ENCODE measurements at regions not wholly inside any gene's neighbourhood (a gene's known extent, or its start where the extent isn't known, plus 50 kb on each side); places are given as distances from the start of the nearest gene placed in this dataset.

DNA sequence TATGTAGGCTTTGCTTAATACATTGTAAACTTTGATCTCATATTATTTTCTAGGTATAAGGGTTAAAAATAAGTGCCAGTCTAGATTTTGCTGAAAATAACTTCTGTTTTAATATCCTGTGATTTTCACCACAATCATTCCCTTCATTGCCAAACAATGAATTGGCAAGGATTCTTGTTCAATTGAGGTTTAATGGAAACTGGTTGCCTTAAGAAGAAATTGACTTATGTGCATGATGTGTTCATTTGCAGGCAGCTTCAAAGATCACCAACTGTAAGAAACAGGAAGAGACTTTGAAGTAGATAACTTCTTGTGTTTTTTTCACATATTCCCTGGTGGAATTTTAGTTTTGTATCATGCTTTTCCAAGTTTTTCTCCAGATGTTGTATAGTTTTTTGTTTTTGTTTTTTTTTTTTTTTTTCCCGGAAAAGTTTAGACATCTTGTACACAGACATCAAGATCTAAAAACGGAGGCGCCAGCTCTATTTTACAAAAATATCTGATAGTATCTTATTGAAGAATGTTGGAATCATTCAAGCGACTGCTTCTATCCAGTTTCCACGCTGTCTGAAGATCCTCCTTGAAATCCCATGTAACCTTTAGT is 108.3 kb downstream of the POSTN start:
- Mint-ChIP-seq H3K27ac (no peak overlapping the region), H3K27me3 (no peaks in the 10 kb centered on the region), H3K9me3 (ENCODE audit: low read depth) (no peaks in the 10 kb centered on the region), H3K4me1 (ENCODE audit: low read depth) (peaks cover 4% of the 10 kb centered on the region), H3K4me3 (ENCODE audit: low read depth) (no peak overlapping the region), H3K36me3 (ENCODE audit: insufficient read depth) (no peaks in the 10 kb centered on the region)
- TF ChIP-seq, protein P1, sequence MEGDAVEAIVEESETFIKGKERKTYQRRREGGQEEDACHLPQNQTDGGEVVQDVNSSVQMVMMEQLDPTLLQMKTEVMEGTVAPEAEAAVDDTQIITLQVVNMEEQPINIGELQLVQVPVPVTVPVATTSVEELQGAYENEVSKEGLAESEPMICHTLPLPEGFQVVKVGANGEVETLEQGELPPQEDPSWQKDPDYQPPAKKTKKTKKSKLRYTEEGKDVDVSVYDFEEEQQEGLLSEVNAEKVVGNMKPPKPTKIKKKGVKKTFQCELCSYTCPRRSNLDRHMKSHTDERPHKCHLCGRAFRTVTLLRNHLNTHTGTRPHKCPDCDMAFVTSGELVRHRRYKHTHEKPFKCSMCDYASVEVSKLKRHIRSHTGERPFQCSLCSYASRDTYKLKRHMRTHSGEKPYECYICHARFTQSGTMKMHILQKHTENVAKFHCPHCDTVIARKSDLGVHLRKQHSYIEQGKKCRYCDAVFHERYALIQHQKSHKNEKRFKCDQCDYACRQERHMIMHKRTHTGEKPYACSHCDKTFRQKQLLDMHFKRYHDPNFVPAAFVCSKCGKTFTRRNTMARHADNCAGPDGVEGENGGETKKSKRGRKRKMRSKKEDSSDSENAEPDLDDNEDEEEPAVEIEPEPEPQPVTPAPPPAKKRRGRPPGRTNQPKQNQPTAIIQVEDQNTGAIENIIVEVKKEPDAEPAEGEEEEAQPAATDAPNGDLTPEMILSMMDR (IDR thresholded peaks at IDR 0.05; ENCODE audit: unreplicated experiment): no peak
- DNase-seq (ENCODE audit: low spot score, unreplicated experiment): no peak

DNA sequence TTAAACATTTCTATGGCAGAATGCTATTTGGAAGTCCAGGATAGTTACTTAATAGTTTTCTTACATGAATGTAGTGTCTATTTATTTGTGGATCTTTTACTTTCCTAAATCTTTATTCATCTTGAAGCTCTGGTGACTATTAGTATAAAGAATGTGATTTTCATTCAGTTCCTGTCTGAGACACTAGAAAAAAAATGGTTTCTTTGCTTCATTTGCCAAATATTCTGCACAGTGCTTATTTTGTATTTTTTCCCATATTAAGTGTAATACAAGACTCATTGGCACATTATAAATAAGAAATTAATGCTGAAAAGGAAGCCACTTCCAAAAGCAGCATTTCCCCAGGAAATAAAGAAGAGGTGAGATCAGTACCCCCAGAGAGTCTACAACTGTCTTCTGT is 109.8 kb downstream of the POSTN start:
- H3K4me3 Mint-ChIP-seq (ENCODE audit: low read depth): no peak overlapping the region
- H3K4me1 Mint-ChIP-seq (ENCODE audit: low read depth): peaks cover 4% of the 10 kb centered on the region
- no peak overlapping the region for H3K27ac Mint-ChIP-seq
- H3K36me3 Mint-ChIP-seq (ENCODE audit: insufficient read depth): no peaks in the 10 kb centered on the region
- no peaks in the 10 kb centered on the region for H3K27me3 Mint-ChIP-seq
- no peak for DNase-seq (ENCODE audit: low spot score, unreplicated experiment)
- no peaks in the 10 kb centered on the region for H3K9me3 Mint-ChIP-seq (ENCODE audit: low read depth)
- TF ChIP-seq, protein P1 (IDR thresholded peaks at IDR 0.05; ENCODE audit: unreplicated experiment): no peak

DNA sequence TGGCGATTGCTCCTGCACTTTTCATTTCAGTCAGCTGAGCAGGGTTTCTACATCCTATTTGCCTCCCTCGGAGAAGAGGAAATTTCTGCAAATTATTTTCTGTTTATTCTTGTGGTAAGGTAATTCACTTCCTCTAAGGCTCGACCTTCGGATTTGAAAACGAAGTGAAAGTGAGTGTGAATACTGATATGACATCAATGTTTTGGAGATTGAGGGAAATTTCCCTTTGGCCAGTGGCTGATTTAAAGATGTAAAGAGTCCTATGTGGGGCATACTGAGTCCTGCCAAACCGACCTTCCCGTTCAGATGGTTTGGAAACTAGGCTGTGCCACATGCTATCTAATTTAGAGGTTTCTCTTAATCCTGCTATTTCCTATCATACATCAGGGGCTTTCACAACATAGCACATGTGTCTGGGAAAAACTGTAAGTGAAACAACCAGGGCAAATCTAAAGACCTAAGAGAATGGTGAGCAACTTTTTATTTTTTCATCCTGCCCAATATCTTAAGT is 112.3 kb downstream of the POSTN start:
- TF ChIP-seq, protein P1 (IDR thresholded peaks at IDR 0.05; ENCODE audit: unreplicated experiment): no peak
- no peaks in the 10 kb centered on the region for H3K27me3 Mint-ChIP-seq
- no peak for DNase-seq (ENCODE audit: low spot score, unreplicated experiment)
- H3K4me1 Mint-ChIP-seq (ENCODE audit: low read depth): peaks cover 9% of the 10 kb centered on the region
- no peak overlapping the region for H3K4me3 Mint-ChIP-seq (ENCODE audit: low read depth)
- no peaks in the 10 kb centered on the region for H3K9me3 Mint-ChIP-seq (ENCODE audit: low read depth)
- no peak overlapping the region for H3K27ac Mint-ChIP-seq
- H3K36me3 Mint-ChIP-seq (ENCODE audit: insufficient read depth): no peaks in the 10 kb centered on the region

DNA sequence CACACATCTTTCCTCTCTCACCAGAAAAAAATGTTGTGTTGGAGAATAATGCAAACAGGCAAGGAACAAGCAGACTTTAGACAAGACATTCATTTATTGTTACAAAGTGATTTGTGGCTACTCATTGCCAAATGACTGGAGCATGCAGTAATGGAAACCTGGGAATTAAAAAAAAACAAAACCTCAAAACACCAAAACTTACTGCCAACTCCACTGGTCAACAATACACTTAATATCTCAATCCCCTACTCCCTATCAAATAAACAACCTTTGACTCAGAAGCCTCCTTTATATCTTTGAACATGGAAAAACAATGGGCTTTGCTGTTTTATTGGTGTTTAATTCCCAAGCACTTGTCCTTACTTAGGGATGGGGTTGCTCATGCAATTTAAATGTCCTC is 112.8 kb downstream of the POSTN start:
- H3K36me3 Mint-ChIP-seq (ENCODE audit: insufficient read depth): no peaks in the 10 kb centered on the region
- no peaks in the 10 kb centered on the region for H3K9me3 Mint-ChIP-seq (ENCODE audit: low read depth)
- no peaks in the 10 kb centered on the region for H3K27me3 Mint-ChIP-seq
- no peak for DNase-seq (ENCODE audit: low spot score, unreplicated experiment)
- TF ChIP-seq, protein P1 (IDR thresholded peaks at IDR 0.05; ENCODE audit: unreplicated experiment): no peak
- no peak overlapping the region for H3K27ac Mint-ChIP-seq
- peaks cover 9% of the 10 kb centered on the region for H3K4me1 Mint-ChIP-seq (ENCODE audit: low read depth)
- no peak overlapping the region for H3K4me3 Mint-ChIP-seq (ENCODE audit: low read depth)

DNA sequence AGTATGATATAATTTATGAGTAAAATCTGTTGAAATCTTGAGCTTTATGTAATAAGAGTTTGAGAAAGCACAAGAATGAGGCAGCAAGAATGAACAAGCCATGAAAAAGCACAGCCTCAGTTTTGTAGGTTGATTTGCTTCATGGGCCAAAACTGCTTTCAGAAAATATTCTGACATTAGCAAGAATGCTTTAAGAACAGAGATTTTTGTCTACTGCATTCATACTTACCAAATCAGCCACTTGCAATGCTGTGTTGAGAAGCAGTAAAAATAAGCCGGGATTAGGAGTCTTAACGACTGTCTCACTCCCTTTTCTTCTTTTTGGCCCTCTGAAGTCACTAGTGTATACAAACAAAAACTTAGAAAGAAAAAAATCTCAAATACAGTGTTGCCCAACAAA is 114.5 kb downstream of the POSTN start:
- Mint-ChIP-seq H3K36me3 (ENCODE audit: insufficient read depth) (no peaks in the 10 kb centered on the region), H3K4me3 (ENCODE audit: low read depth) (no peak overlapping the region), H3K4me1 (ENCODE audit: low read depth) (peaks cover 9% of the 10 kb centered on the region), H3K9me3 (ENCODE audit: low read depth) (no peaks in the 10 kb centered on the region), H3K27me3 (no peaks in the 10 kb centered on the region), H3K27ac (no peak overlapping the region)
- TF ChIP-seq, protein P1 (IDR thresholded peaks at IDR 0.05; ENCODE audit: unreplicated experiment): no peak
- DNase-seq (ENCODE audit: low spot score, unreplicated experiment): no peak
